DLD1 (cell line): ENCODE measurements at regions not wholly inside any gene's neighbourhood (a gene's known extent, or its start where the extent isn't known, plus 50 kb on each side); places are given as distances from the start of the nearest gene placed in this dataset.

Experiments used
- in situ Hi-C: cut with HindIII; loops from 2 replicates; pipeline ENCODE4 v1.10.0; 2017; ENCODE audit warnings: low sequenced_read_pairs

GRCh38 chr16:24414534-24414933 lies 124.8 kb upstream of the RBBP6 start:
- in situ Hi-C loops = loop anchor here (10.0 kb wide), 1 partner anchor 290 kb away; no protein-coding TSS in a partner anchor

- in situ Hi-C loops = loop anchor here (10.0 kb wide), 1 partner anchor 294 kb away; no protein-coding TSS in a partner anchor
These were observed 120.6 kb upstream of the RBBP6 start for GRCh38 chr16:24418733-24419132.

GRCh38 chr16:24423312-24423711 lies 116.1 kb upstream of the RBBP6 start:
- in situ Hi-C loops = no loop called here

- in situ Hi-C loops = no loop called here
These were observed 115.0 kb upstream of the RBBP6 start for GRCh38 chr16:24424364-24424763.

GRCh38 chr16:24427840-24428239 lies 111.5 kb upstream of the RBBP6 start:
- in situ Hi-C loops = no loop called here

- in situ Hi-C loops = no loop called here
These were observed 110.6 kb upstream of the RBBP6 start for GRCh38 chr16:24428756-24429155.

GRCh38 chr16:24430954-24431760 lies 108.2 kb upstream of the RBBP6 start:
- in situ Hi-C loops = no loop called here

- in situ Hi-C loops = no loop called here
These were observed 105.7 kb upstream of the RBBP6 start for GRCh38 chr16:24433706-24434105.

- in situ Hi-C loops = no loop called here
These were observed 99.1 kb upstream of the RBBP6 start for GRCh38 chr16:24440306-24440705.

GRCh38 chr16:24442631-24443030 lies 96.7 kb upstream of the RBBP6 start:
- in situ Hi-C loops = no loop called here

- in situ Hi-C loops = no loop called here
These were observed 94.2 kb upstream of the RBBP6 start for GRCh38 chr16:24445216-24445615.

GRCh38 chr16:24446189-24446588 lies 93.2 kb upstream of the RBBP6 start:
- in situ Hi-C loops = no loop called here

GRCh38 chr16:24452724-24453123 lies 86.6 kb upstream of the RBBP6 start:
- in situ Hi-C loops = no loop called here

GRCh38 chr16:24463196-24463945 lies 76.0 kb upstream of the RBBP6 start:
- in situ Hi-C loops = no loop called here

GRCh38 chr16:24471561-24472350 lies 67.6 kb upstream of the RBBP6 start:
- in situ Hi-C loops = no loop called here

GRCh38 chr16:24477492-24477891 lies 61.9 kb upstream of the RBBP6 start:
- in situ Hi-C loops = no loop called here

- in situ Hi-C loops = no loop called here
These were observed 61.0 kb upstream of the RBBP6 start for GRCh38 chr16:24478401-24478800.

GRCh38 chr16:24482681-24483202 lies 56.6 kb upstream of the RBBP6 start:
- in situ Hi-C loops = no loop called here

GRCh38 chr16:24488045-24488444 lies 51.3 kb upstream of the RBBP6 start:
- in situ Hi-C loops = no loop called here
